NOMO-1 treated with DMSO at 0.1 percent for 48 hours (cell line): ENCODE measurements at regions not wholly inside any gene's neighbourhood (a gene's known extent, or its start where the extent isn't known, plus 50 kb on each side); places are given as distances from the start of the nearest gene placed in this dataset.

Source experiments
- DNase-seq: peaks from one replicate; lab custom pipeline; 2025; ENCODE audit not compliant: unreplicated experiment; lab: John Stamatoyannopoulos, UW

GRCh38 chr4:71930459-71930858 is 101.3 kb upstream of the NPFFR2 start:
- no peak for DNase-seq

DNA sequence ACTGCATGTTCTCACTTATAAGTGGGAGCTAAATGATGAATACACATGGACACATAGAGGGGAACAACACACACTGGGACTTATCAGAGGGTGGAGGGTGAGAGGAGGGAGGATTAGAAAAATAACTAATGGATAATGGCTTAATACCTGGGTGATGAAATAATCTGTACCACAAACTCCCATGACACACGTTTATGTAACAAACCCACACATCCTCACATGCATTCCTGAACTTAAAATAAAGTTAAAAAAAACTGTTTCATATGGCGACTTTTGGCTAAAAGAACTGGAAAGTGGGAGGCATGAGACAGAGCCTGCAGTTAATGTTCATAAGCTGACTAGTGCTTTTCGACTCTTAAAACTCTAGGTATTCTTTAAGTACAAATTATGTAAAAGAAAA is 98.9 kb upstream of the NPFFR2 start:
- no peak for DNase-seq

DNA sequence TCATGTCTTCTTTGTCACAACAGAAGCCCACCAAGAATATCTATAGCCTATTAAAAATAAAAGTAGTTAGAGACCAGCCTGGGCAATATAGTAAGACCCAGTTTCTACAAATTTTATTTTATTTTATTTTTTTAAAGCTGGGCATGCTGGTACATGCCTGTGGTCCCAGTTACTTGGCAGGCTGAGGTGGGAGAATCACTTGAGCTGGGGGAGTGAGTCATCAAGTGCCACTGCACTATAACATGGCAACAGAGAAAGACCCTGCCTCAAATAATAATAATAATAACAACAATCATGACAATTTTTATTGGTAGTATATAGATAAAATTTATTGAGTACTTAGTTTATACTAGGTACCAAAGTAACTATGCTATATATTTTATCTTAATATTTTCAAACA is 93.0 kb upstream of the NPFFR2 start:
- DNase-seq: no peak

- DNase-seq: no peak
Measured at GRCh38 chr4:71941001-71941400, 90.8 kb upstream of the NPFFR2 start.

- no peak for DNase-seq
Measured at GRCh38 chr4:71944956-71945355, 86.8 kb upstream of the NPFFR2 start.

DNA sequence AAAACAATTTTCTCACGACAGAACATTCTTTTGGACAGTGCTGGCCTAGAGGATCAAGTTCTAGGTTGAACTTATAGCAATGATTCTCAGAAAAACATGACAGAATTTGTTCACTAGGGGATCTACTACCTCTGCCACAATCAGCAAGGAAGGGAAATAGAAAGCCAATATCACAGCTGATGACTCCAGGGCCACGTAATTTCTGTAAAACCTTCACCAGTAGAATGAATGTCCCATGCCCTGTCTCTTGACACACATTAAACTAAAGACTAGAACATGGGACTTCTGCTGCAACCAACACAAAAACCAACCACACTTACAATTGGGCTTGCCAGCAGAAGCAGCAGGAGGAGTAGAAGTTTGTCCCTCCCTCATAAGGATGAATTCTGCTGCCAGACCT is 86.0 kb upstream of the NPFFR2 start:
- DNase-seq: no peak

GRCh38 chr4:71958978-71959377 is 72.8 kb upstream of the NPFFR2 start:
- DNase-seq: no peak

GRCh38 chr4:71962622-71963264 is 69.1 kb upstream of the NPFFR2 start:
- DNase-seq: no peak

- no peak for DNase-seq
Measured at GRCh38 chr4:71974681-71975080, 57.1 kb upstream of the NPFFR2 start.

DNA sequence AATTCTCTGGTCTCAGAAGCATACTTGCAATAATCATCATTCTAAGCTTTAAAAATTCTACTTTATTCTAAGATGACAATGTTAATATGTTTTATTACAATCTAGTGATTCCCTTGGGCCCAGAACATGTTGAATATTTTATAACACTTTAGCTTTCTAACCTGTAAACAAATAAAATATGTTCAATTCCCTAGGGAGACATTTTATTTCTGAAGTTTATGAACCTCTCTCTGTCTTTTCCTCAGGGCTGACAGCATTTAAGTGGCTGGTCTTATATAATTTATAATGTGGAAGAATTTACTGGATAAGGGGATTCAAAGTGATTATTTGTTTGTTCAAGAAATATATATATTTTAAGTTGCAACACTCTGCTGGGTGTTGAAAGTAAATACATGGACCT is 55.3 kb upstream of the NPFFR2 start:
- no peak for DNase-seq

- DNase-seq: peak; percentile 90
Measured at GRCh38 chr4:71978210-71978835, 53.5 kb upstream of the NPFFR2 start.

- DNase-seq: no peak
Measured at GRCh38 chr4:71980976-71981375, 50.8 kb upstream of the NPFFR2 start.
